Glutamatergic neuron (in vitro differentiated cells): ENCODE measurements at regions not wholly inside any gene's neighbourhood (a gene's known extent, or its start where the extent isn't known, plus 50 kb on each side); places are given as distances from the start of the nearest gene placed in this dataset.

Experiments used
- DNase-seq: peaks from one replicate; pipeline ENCODE4 v3.0.0; 2022
- H3K27ac Mint-ChIP-seq: one replicate; pipeline ENCODE4 v1.8.0; 2020; ENCODE audit warnings: mild to moderate bottlenecking, mixed read lengths, inconsistent platforms; ENCODE audit not compliant: unreplicated experiment
- H3K27me3 Mint-ChIP-seq: one replicate; pipeline ENCODE4 v1.8.0; 2020; ENCODE audit warnings: mild to moderate bottlenecking, moderate library complexity, mixed read lengths, inconsistent platforms; ENCODE audit not compliant: unreplicated experiment
- H3K36me3 Mint-ChIP-seq: one replicate; pipeline ENCODE4 v1.8.0; 2020; ENCODE audit warnings: mild to moderate bottlenecking, mixed read lengths, inconsistent platforms; ENCODE audit not compliant: unreplicated experiment
- H3K4me1 Mint-ChIP-seq: one replicate; pipeline ENCODE4 v1.8.0; 2020; ENCODE audit warnings: mild to moderate bottlenecking, low read depth, mixed read lengths, inconsistent platforms; ENCODE audit not compliant: unreplicated experiment
- H3K4me3 Mint-ChIP-seq: one replicate; pipeline ENCODE4 v1.8.0; 2020; ENCODE audit warnings: mild to moderate bottlenecking, mixed read lengths, inconsistent platforms; ENCODE audit not compliant: unreplicated experiment
- H3K9me3 Mint-ChIP-seq: one replicate; pipeline ENCODE4 v1.8.0; 2020; ENCODE audit warnings: mild to moderate bottlenecking, moderate library complexity, mixed read lengths, inconsistent platforms; ENCODE audit not compliant: unreplicated experiment
- CTCF ChIP-seq: fragments of 200-600 bp; sonication (generic); IDR thresholded peaks from one replicate; pipeline ENCODE4 v1.5.0; 2021; ENCODE audit not compliant: partially characterized antibody, unreplicated experiment

GRCh38 chr3:118478706-118479276 lies 555.9 kb downstream of the IGSF11 start:
- no peak for TF ChIP-seq CTCF
- H3K4me3 Mint-ChIP-seq = no peak overlapping the region
- H3K27ac Mint-ChIP-seq = no peak overlapping the region
- no peaks in the 10 kb centered on the region for H3K27me3 Mint-ChIP-seq
- H3K36me3 Mint-ChIP-seq = no peaks in the 10 kb centered on the region
- no peak for DNase-seq
- H3K9me3 Mint-ChIP-seq = no peaks in the 10 kb centered on the region
- no peaks in the 10 kb centered on the region for H3K4me1 Mint-ChIP-seq

GRCh38 chr3:118479376-118479775 lies 555.3 kb downstream of the IGSF11 start:
- no peak for DNase-seq
- TF ChIP-seq CTCF = no peak
- Mint-ChIP-seq H3K4me3 (no peak overlapping the region), H3K27ac (no peak overlapping the region), H3K36me3 (no peaks in the 10 kb centered on the region), H3K4me1 (no peaks in the 10 kb centered on the region), H3K9me3 (no peaks in the 10 kb centered on the region), H3K27me3 (no peaks in the 10 kb centered on the region)

GRCh38 chr3:118480101-118480860 lies 554.4 kb downstream of the IGSF11 start:
- H3K4me1 Mint-ChIP-seq = no peaks in the 10 kb centered on the region
- H3K36me3 Mint-ChIP-seq = no peaks in the 10 kb centered on the region
- no peak overlapping the region for H3K27ac Mint-ChIP-seq
- no peak for TF ChIP-seq CTCF
- H3K9me3 Mint-ChIP-seq = no peaks in the 10 kb centered on the region
- no peak for DNase-seq
- H3K4me3 Mint-ChIP-seq = no peak overlapping the region
- no peaks in the 10 kb centered on the region for H3K27me3 Mint-ChIP-seq

GRCh38 chr3:118485693-118486092 lies 549.0 kb downstream of the IGSF11 start:
- TF ChIP-seq CTCF = no peak
- H3K4me1 Mint-ChIP-seq = no peaks in the 10 kb centered on the region
- no peaks in the 10 kb centered on the region for H3K36me3 Mint-ChIP-seq
- H3K4me3 Mint-ChIP-seq = no peak overlapping the region
- no peak for DNase-seq
- H3K9me3 Mint-ChIP-seq = no peaks in the 10 kb centered on the region
- H3K27me3 Mint-ChIP-seq = no peaks in the 10 kb centered on the region
- H3K27ac Mint-ChIP-seq = no peak overlapping the region

GRCh38 chr3:118487734-118488133 lies 546.9 kb downstream of the IGSF11 start:
- no peak overlapping the region for H3K27ac Mint-ChIP-seq
- no peaks in the 10 kb centered on the region for H3K9me3 Mint-ChIP-seq
- no peak overlapping the region for H3K4me3 Mint-ChIP-seq

More at GRCh38 chr3:118487734-118488133, 546.9 kb downstream of the IGSF11 start:
- no peaks in the 10 kb centered on the region for H3K4me1 Mint-ChIP-seq
- H3K36me3 Mint-ChIP-seq = no peaks in the 10 kb centered on the region
- H3K27me3 Mint-ChIP-seq = no peaks in the 10 kb centered on the region
- no peak for DNase-seq
- TF ChIP-seq CTCF = no peak
